CD4-positive, alpha-beta T cell treated with Interleukin-4 for 1 hour (primary cell): ENCODE measurements at regions not wholly inside any gene's neighbourhood (a gene's known extent, or its start where the extent isn't known, plus 50 kb on each side); places are given as distances from the start of the nearest gene placed in this dataset.

ENCODE experiments used
- DNase-seq, 2 donors: peaks; one replicate each; pipeline ENCODE4 v3.0.0-alpha.2; 2020 to 2022

- no peak for DNase-seq
Measured at GRCh38 chr9:86405926-86406325, 51.7 kb upstream of the TUT7 start.

- no peak for DNase-seq
Measured at GRCh38 chr9:86405086-86405491, 50.9 kb upstream of the TUT7 start.
